Stimulated activated naive CD8-positive, alpha-beta T cell treated with anti-CD3 and anti-CD28 coated beads, Interleukin-15, Interleukin-2, amounts not matched to agents 100 U/mL and 50 U/mL, for 24 hours (primary cell): ENCODE measurements at regions not wholly inside any gene's neighbourhood (a gene's known extent, or its start where the extent isn't known, plus 50 kb on each side); places are given as distances from the start of the nearest gene placed in this dataset.
"Not testable (repeated sequence)": the region's sequence is repeated elsewhere in the genome, so short reads cannot be mapped to it uniquely, and the experiment has no call there.

Experiments
- ATAC-seq: fragments of 150-1000 bp; cut with Tn5 transposase; one replicate; pipeline ENCODE4 v1.10.0; 2021
- DNase-seq: peaks from one replicate; pipeline ENCODE4 v3.0.0; 2021

- ATAC-seq (no peak), DNase-seq (no peak)
These were observed 172.3 kb downstream of the LNPK start for GRCh38 chr2:175829741-175830140.

GRCh38 chr2:175827856-175828255 is 174.2 kb downstream of the LNPK start:
- DNase-seq (no peak), ATAC-seq (no peak)

- ATAC-seq (no peak), DNase-seq (no peak)
These were observed 177.8 kb downstream of the LNPK start for GRCh38 chr2:175824243-175824642.

GRCh38 chr2:175823707-175824073 is 178.4 kb downstream of the LNPK start:
- ATAC-seq (no peak), DNase-seq (no peak)

- ATAC-seq: no peak
- no peak for DNase-seq
These were observed 178.9 kb downstream of the LNPK start for GRCh38 chr2:175823002-175823706.

- DNase-seq: no peak
- ATAC-seq: no peak
These were observed 184.8 kb downstream of the LNPK start for GRCh38 chr2:175817221-175817620.

- ATAC-seq (no peak), DNase-seq (no peak)
These were observed 186.5 kb downstream of the LNPK start for GRCh38 chr2:175815537-175815936.

GRCh38 chr2:175811971-175812370 is 190.1 kb downstream of the LNPK start:
- DNase-seq (no peak), ATAC-seq (no peak)

GRCh38 chr2:175808858-175809257 is 193.2 kb downstream of the LNPK start:
- ATAC-seq (no peak), DNase-seq (no peak)

- DNase-seq (no peak), ATAC-seq (no peak)
These were observed 194.0 kb downstream of the LNPK start for GRCh38 chr2:175808078-175808477.

- DNase-seq: no peak
These were observed 194.8 kb downstream of the LNPK start for GRCh38 chr2:175807031-175807873.

GRCh38 chr2:175806570-175806969 is 195.5 kb downstream of the LNPK start:
- DNase-seq: no peak
- ATAC-seq: no peak

More at GRCh38 chr2:175807031-175807873, 194.8 kb downstream of the LNPK start:
- ATAC-seq: no peak

- ATAC-seq (no peak), DNase-seq (no peak)
These were observed 196.0 kb downstream of the LNPK start for GRCh38 chr2:175806125-175806490.

- no peak for DNase-seq
- ATAC-seq: no peak
These were observed 196.5 kb downstream of the LNPK start for GRCh38 chr2:175805442-175806124.

- ATAC-seq: no peak
- no peak for DNase-seq
These were observed 197.9 kb downstream of the LNPK start for GRCh38 chr2:175804122-175804521.

GRCh38 chr2:175796422-175796821 is 205.6 kb downstream of the LNPK start:
- ATAC-seq, DNase-seq: not testable (repeated sequence)

- ATAC-seq: no peak
- DNase-seq: no peak
These were observed 208.4 kb downstream of the LNPK start for GRCh38 chr2:175793648-175794047.

- DNase-seq (no peak), ATAC-seq (no peak)
These were observed 209.2 kb downstream of the LNPK start for GRCh38 chr2:175792881-175793280.

- no peak for ATAC-seq
- DNase-seq: no peak
These were observed 209.9 kb downstream of the LNPK start for GRCh38 chr2:175792199-175792598.

- ATAC-seq (no peak), DNase-seq (no peak)
These were observed 215.5 kb downstream of the LNPK start for GRCh38 chr2:175786471-175787124.

GRCh38 chr2:175777337-175777736 is 224.7 kb downstream of the LNPK start:
- ATAC-seq, DNase-seq: not testable (repeated sequence)

- DNase-seq (no peak), ATAC-seq (no peak)
These were observed 232.9 kb downstream of the LNPK start for GRCh38 chr2:175769200-175769599.

GRCh38 chr2:175766880-175767279 is 235.2 kb downstream of the LNPK start:
- ATAC-seq: no peak
- no peak for DNase-seq
